Glutamatergic neuron (in vitro differentiated cells): ENCODE measurements at regions not wholly inside any gene's neighbourhood (a gene's known extent, or its start where the extent isn't known, plus 50 kb on each side); places are given as distances from the start of the nearest gene placed in this dataset.

Source experiments
- DNase-seq: peaks from one replicate; pipeline ENCODE4 v3.0.0; 2022
- H3K27ac Mint-ChIP-seq: one replicate; pipeline ENCODE4 v1.8.0; 2020; ENCODE audit warnings: mild to moderate bottlenecking, mixed read lengths, inconsistent platforms; ENCODE audit not compliant: unreplicated experiment
- H3K27me3 Mint-ChIP-seq: one replicate; pipeline ENCODE4 v1.8.0; 2020; ENCODE audit warnings: mild to moderate bottlenecking, moderate library complexity, mixed read lengths, inconsistent platforms; ENCODE audit not compliant: unreplicated experiment
- H3K36me3 Mint-ChIP-seq: one replicate; pipeline ENCODE4 v1.8.0; 2020; ENCODE audit warnings: mild to moderate bottlenecking, mixed read lengths, inconsistent platforms; ENCODE audit not compliant: unreplicated experiment
- H3K4me1 Mint-ChIP-seq: one replicate; pipeline ENCODE4 v1.8.0; 2020; ENCODE audit warnings: mild to moderate bottlenecking, low read depth, mixed read lengths, inconsistent platforms; ENCODE audit not compliant: unreplicated experiment
- H3K4me3 Mint-ChIP-seq: one replicate; pipeline ENCODE4 v1.8.0; 2020; ENCODE audit warnings: mild to moderate bottlenecking, mixed read lengths, inconsistent platforms; ENCODE audit not compliant: unreplicated experiment
- H3K9me3 Mint-ChIP-seq: one replicate; pipeline ENCODE4 v1.8.0; 2020; ENCODE audit warnings: mild to moderate bottlenecking, moderate library complexity, mixed read lengths, inconsistent platforms; ENCODE audit not compliant: unreplicated experiment
- TF ChIP-seq, protein P1 (sequence below): fragments of 200-600 bp; sonication (generic); IDR thresholded peaks from one replicate; pipeline ENCODE4 v1.5.0; 2021; ENCODE audit not compliant: partially characterized antibody, unreplicated experiment

- H3K4me1 Mint-ChIP-seq = peaks cover 3% of the 10 kb centered on the region
- H3K9me3 Mint-ChIP-seq = peaks cover 3% of the 10 kb centered on the region
- no peak overlapping the region for H3K4me3 Mint-ChIP-seq
- no peaks in the 10 kb centered on the region for H3K36me3 Mint-ChIP-seq
- H3K27me3 Mint-ChIP-seq = peaks cover 9% of the 10 kb centered on the region
- DNase-seq = no peak
- TF ChIP-seq, protein P1, sequence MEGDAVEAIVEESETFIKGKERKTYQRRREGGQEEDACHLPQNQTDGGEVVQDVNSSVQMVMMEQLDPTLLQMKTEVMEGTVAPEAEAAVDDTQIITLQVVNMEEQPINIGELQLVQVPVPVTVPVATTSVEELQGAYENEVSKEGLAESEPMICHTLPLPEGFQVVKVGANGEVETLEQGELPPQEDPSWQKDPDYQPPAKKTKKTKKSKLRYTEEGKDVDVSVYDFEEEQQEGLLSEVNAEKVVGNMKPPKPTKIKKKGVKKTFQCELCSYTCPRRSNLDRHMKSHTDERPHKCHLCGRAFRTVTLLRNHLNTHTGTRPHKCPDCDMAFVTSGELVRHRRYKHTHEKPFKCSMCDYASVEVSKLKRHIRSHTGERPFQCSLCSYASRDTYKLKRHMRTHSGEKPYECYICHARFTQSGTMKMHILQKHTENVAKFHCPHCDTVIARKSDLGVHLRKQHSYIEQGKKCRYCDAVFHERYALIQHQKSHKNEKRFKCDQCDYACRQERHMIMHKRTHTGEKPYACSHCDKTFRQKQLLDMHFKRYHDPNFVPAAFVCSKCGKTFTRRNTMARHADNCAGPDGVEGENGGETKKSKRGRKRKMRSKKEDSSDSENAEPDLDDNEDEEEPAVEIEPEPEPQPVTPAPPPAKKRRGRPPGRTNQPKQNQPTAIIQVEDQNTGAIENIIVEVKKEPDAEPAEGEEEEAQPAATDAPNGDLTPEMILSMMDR = no peak
- no peak overlapping the region for H3K27ac Mint-ChIP-seq
These were observed 60.4 kb upstream of the TRPM1 start for GRCh38 chr15:31161951-31162350.

GRCh38 chr15:31162721-31163510, 61.4 kb upstream of the TRPM1 start:
- peaks cover 9% of the 10 kb centered on the region for H3K27me3 Mint-ChIP-seq
- peaks cover 3% of the 10 kb centered on the region for H3K4me1 Mint-ChIP-seq
- no peak overlapping the region for H3K4me3 Mint-ChIP-seq
- H3K9me3 Mint-ChIP-seq = peaks cover 3% of the 10 kb centered on the region
- no peaks in the 10 kb centered on the region for H3K36me3 Mint-ChIP-seq
- H3K27ac Mint-ChIP-seq = no peak overlapping the region
- no peak for DNase-seq
- TF ChIP-seq, protein P1 = no peak

GRCh38 chr15:31163769-31164572, 62.4 kb upstream of the TRPM1 start:
- no peak for DNase-seq
- Mint-ChIP-seq H3K27me3 (peaks cover 9% of the 10 kb centered on the region), H3K9me3 (peaks cover 2% of the 10 kb centered on the region), H3K4me1 (peaks cover 3% of the 10 kb centered on the region), H3K4me3 (no peak overlapping the region), H3K36me3 (no peaks in the 10 kb centered on the region), H3K27ac (no peak overlapping the region)
- TF ChIP-seq, protein P1 = no peak

DNA sequence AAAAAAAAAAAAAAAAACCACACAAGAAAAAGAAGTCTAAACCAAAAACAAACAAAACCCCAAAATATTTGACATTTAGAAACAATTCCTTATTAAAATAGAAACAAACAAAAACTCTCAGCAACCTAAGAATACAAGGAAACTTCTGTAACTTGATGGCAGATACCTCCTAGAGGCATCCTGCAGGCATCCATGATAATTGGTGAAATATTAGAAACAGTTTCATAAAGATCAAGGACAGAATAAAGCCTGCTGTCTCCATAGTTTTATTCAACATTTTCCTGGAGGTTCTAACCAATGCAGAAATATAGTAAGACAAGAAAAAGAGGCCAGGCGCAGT, 63.0 kb upstream of the TRPM1 start:
- Mint-ChIP-seq H3K36me3 (no peaks in the 10 kb centered on the region), H3K27me3 (peaks cover 9% of the 10 kb centered on the region)

More for the DNA sequence above, 63.0 kb upstream of the TRPM1 start:
- no peak for DNase-seq
- peaks cover 1% of the 10 kb centered on the region for H3K4me1 Mint-ChIP-seq
- H3K27ac Mint-ChIP-seq = no peak overlapping the region
- H3K9me3 Mint-ChIP-seq = peaks cover 1% of the 10 kb centered on the region
- H3K4me3 Mint-ChIP-seq = no peak overlapping the region
- TF ChIP-seq, protein P1 = no peak
